GM12878 (cell line): ENCODE measurements at regions not wholly inside any gene's neighbourhood (a gene's known extent, or its start where the extent isn't known, plus 50 kb on each side); places are given as distances from the start of the nearest gene placed in this dataset.

Source experiments
- ATAC-seq: fragments of 200-7000 bp; cut with Tn5 transposase; 3 replicates; pipeline ENCODE4 v1.9.1; 2020; ENCODE audit warnings: mild to moderate bottlenecking, moderate library complexity
- BruUV-seq: library from RNA; stranded (reverse); fragments of 400-500 nt; replicated peaks from 2 replicates; lab custom pipeline; 2021; lab: Mats Ljungman, UMichigan
- CTCF ChIA-PET: fragments of 300-600 bp; sonication (Branson Sonifier 250); formaldehyde crosslinking; extraction: SDS; loops from one replicate; lab custom pipeline; 2021; ENCODE audit warnings: inconsistent platforms; lab: Yijun Ruan, JAX
- POLR2A ChIA-PET: fragments of 350-600 bp; formaldehyde crosslinking; extraction: SDS; loops from one replicate; lab custom pipeline; 2021; ENCODE audit warnings: inconsistent platforms; lab: Charles Lee
- RAD21 ChIA-PET: fragments of 300-600 bp; sonication (Branson Sonifier 250); formaldehyde crosslinking; loops from one replicate; lab custom pipeline; 2023; ENCODE audit warnings: antibody characterized with exemption; ENCODE audit not compliant: unreplicated experiment; lab: Charles Lee
- SMC1A ChIA-PET: fragments of 300-600 bp; sonication (Branson Sonifier 250); formaldehyde crosslinking; loops from one replicate; lab custom pipeline; 2023; ENCODE audit not compliant: unreplicated experiment, uncharacterized antibody; lab: Charles Lee
- DNase-seq: peaks from one replicate; pipeline ENCODE4 v3.0.0-alpha.2; 2011; ENCODE audit warnings: low read depth, low spot score
- FAIRE-seq: peaks from 3 replicates; lab custom pipeline; 2011; peaks lifted over from hg19 to GRCh38; lab: Jason Lieb, UNC
- H2AFZ ChIP-seq: 2 replicates; pipeline ENCODE4 v1.6.0; 2011; ENCODE audit warnings: low read depth, low read length, control low read depth; ENCODE audit not compliant: control insufficient read depth
- H3K27ac ChIP-seq: 2 replicates; pipeline ENCODE4 v1.5.1; 2011; ENCODE audit warnings: control low read depth; ENCODE audit not compliant: control insufficient read depth, insufficient read depth
- H3K27me3 ChIP-seq, 2 experiments: replicated peaks in 1 of 2; 2 replicates each; pipeline versions ENCODE4 v1.6.0 to v1.6.1; 2011; ENCODE audit warnings: low read length in 1 of 2; ENCODE audit not compliant: control insufficient read depth in 2 of 2, insufficient read depth in 2 of 2
- H3K36me3 ChIP-seq, 2 experiments: 2 replicates each; pipeline ENCODE4 v1.5.1; 2011; ENCODE audit warnings: low read length in 1 of 2; ENCODE audit not compliant: control insufficient read depth in 2 of 2, insufficient read depth in 2 of 2
- H3K4me1 ChIP-seq: 2 replicates; pipeline ENCODE4 v1.6.1; 2011; ENCODE audit warnings: mild to moderate bottlenecking, low read length, moderate library complexity, mixed read lengths; ENCODE audit not compliant: control insufficient read depth, insufficient read depth
- H3K4me2 ChIP-seq: 2 replicates; pipeline ENCODE4 v1.6.0; 2011; ENCODE audit warnings: control low read depth; ENCODE audit not compliant: control insufficient read depth, insufficient read depth
- H3K4me3 ChIP-seq: fragments of 200-600 bp; sonication (generic); 2 replicates; pipeline ENCODE4 v1.5.1; 2016
- H3K79me2 ChIP-seq: 2 replicates; pipeline ENCODE4 v1.6.0; 2011; ENCODE audit warnings: low read length; ENCODE audit not compliant: control insufficient read depth, insufficient read depth
- H3K9ac ChIP-seq: 2 replicates; pipeline ENCODE4 v1.8.0; 2011; ENCODE audit warnings: low read length, control low read depth, mixed read lengths; ENCODE audit not compliant: control insufficient read depth, insufficient read depth
- H3K9me3 ChIP-seq: replicated peaks from 3 replicates; pipeline ENCODE4 v1.5.1; 2011; ENCODE audit warnings: mild to moderate bottlenecking, low read length; ENCODE audit not compliant: control insufficient read depth, insufficient read depth
- H4K20me1 ChIP-seq: 2 replicates; pipeline ENCODE4 v1.6.0; 2011; ENCODE audit not compliant: control insufficient read depth, insufficient read depth
- CBX5 ChIP-seq: sonication (generic); IDR thresholded peaks from 2 replicates; pipeline ENCODE4 v1.6.1; 2016; ENCODE audit warnings: low read depth, moderate library complexity, mild to moderate bottlenecking, inconsistent platforms
- CHD2 ChIP-seq: IDR thresholded peaks from 2 replicates; pipeline ENCODE4 v1.6.1; 2011; ENCODE audit warnings: low read depth, low read length, improper control_type of control experiment, borderline replicate concordance
- GABPA ChIP-seq: IDR thresholded peaks from 2 replicates; pipeline ENCODE4 v1.6.1; 2014; ENCODE audit warnings: antibody characterized with exemption, low read depth, mild to moderate bottlenecking, inconsistent platforms
- HDGF ChIP-seq: fragments of 450-650 bp; IDR thresholded peaks from 2 replicates; pipeline ENCODE4 v1.6.1; 2016; ENCODE audit warnings: antibody characterized with exemption
- LARP7 ChIP-seq: fragments of 450-650 bp; IDR thresholded peaks from 2 replicates; pipeline ENCODE4 v1.6.1; 2017; ENCODE audit warnings: mild to moderate bottlenecking
- NR2F1 ChIP-seq: fragments of 450-650 bp; conservative IDR thresholded peaks from 2 replicates; pipeline ENCODE4 v1.6.1; 2017; ENCODE audit warnings: mild to moderate bottlenecking
- POLR2AphosphoS2 ChIP-seq: IDR thresholded peaks from 2 replicates; pipeline ENCODE4 v1.6.1; 2011; ENCODE audit warnings: low read depth, mild to moderate bottlenecking, low read length, improper control_type of control experiment, moderate library complexity
- SMAD1 ChIP-seq: fragments of 450-650 bp; IDR thresholded peaks from 2 replicates; pipeline ENCODE4 v1.6.1; 2018; ENCODE audit warnings: mild to moderate bottlenecking, low read depth; ENCODE audit not compliant: partially characterized antibody
- SUZ12 ChIP-seq: fragments of 200-600 bp; sonication (generic); IDR thresholded peaks from one replicate; pipeline ENCODE4 v1.6.1; 2018; ENCODE audit warnings: antibody characterized with exemption, mild to moderate bottlenecking; ENCODE audit not compliant: unreplicated experiment
- WGBS: methylation state at CpG from one replicate; pipeline ENCODE4 v1.1.6; 2016; ENCODE audit warnings: low lambda C conversion rate; ENCODE audit not compliant: insufficient replicate concordance, insufficient coverage; ENCODE audit errors: missing lambda C conversion rate; 5-methylcytosine and 5-hydroxymethylcytosine counted together
- in situ Hi-C: fragments of 300-500 bp; cut with MboI; formaldehyde crosslinking; loops from 9 replicates; pipeline ENCODE4 v1.14.3; 2018; ENCODE audit warnings: mixed read lengths
- intact Hi-C: fragments of 100-400 bp; cut with micrococcal nuclease; formaldehyde crosslinking; loops from one replicate; pipeline ENCODE4 v1.14.2; 2022; ENCODE audit not compliant: unreplicated experiment
- TF ChIP-seq, protein P1 (sequence below): fragments of 450-650 bp; IDR thresholded peaks from 2 replicates; pipeline ENCODE4 v1.6.1; 2017; ENCODE audit warnings: low read depth, mild to moderate bottlenecking, moderate library complexity

DNA sequence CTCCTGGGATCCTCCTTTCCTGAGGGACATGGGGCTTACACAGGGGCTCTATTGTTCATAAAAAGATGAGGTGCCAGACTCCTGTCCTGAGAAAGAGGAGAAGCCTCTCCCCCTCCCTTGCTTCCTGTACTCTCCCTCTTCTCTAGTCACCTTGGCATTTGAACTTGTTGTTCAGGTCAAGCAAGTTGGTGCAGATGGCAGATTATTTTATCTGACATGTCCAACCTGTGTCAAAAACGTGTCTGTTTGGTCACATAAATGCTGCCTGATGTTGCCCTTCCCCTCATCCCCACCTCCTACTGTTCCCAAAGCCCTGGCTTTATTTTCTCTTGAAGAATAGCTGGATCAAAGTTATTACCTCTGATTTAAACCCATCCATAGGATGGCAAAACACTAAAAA lies 154.8 kb downstream of the TMX1 start:
- no peaks in the 10 kb centered on the region for H3K79me2 ChIP-seq
- intact Hi-C loops (no loop called here), in situ Hi-C loops (no loop called here)
- no peak overlapping the region for H3K9ac ChIP-seq
- H3K4me1 ChIP-seq = no peaks in the 10 kb centered on the region
- POLR2A ChIA-PET = interaction anchor here (0.6 kb wide), 1 partner anchor 109 kb away, joined by 3 read pairs; no protein-coding TSS in a partner anchor
- H3K9me3 ChIP-seq = no peaks in the 10 kb centered on the region
- FAIRE-seq = no peak
- no peak overlapping the region for H3K4me3 ChIP-seq
- TF ChIP-seq LARP7 (no peak), SUZ12 (no peak), CHD2 (no peak), HDGF (no peak), GABPA (no peak), SMAD1 (no peak), CBX5 (no peak), NR2F1 (no peak), POLR2AphosphoS2 (no peak)
- TF ChIP-seq, protein P1, sequence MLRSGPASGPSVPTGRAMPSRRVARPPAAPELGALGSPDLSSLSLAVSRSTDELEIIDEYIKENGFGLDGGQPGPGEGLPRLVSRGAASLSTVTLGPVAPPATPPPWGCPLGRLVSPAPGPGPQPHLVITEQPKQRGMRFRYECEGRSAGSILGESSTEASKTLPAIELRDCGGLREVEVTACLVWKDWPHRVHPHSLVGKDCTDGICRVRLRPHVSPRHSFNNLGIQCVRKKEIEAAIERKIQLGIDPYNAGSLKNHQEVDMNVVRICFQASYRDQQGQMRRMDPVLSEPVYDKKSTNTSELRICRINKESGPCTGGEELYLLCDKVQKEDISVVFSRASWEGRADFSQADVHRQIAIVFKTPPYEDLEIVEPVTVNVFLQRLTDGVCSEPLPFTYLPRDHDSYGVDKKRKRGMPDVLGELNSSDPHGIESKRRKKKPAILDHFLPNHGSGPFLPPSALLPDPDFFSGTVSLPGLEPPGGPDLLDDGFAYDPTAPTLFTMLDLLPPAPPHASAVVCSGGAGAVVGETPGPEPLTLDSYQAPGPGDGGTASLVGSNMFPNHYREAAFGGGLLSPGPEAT = no peak
- no peak overlapping the region for H2AFZ ChIP-seq
- no peak for ATAC-seq
- H3K27me3 ChIP-seq = no peaks in the 10 kb centered on the region; a peak in 1 of 4 replicates
- H3K4me2 ChIP-seq = no peak overlapping the region
- no peak for DNase-seq
- 0% methylated on average over 1 of the region's 1 CpG for WGBS
- CTCF ChIA-PET = no interaction called here
- SMC1A ChIA-PET = no interaction called here
- H3K36me3 ChIP-seq = no peaks in the 10 kb centered on the region
- no peak overlapping the region for H3K27ac ChIP-seq
- BruUV-seq = no TSS peak
- RAD21 ChIA-PET = no interaction called here
- no peaks in the 10 kb centered on the region for H4K20me1 ChIP-seq
